NT2/D1 (cell line): ENCODE measurements at regions not wholly inside any gene's neighbourhood (a gene's known extent, or its start where the extent isn't known, plus 50 kb on each side); places are given as distances from the start of the nearest gene placed in this dataset.

Source experiments
- DNase-seq: peaks from one replicate; pipeline ENCODE4 v3.0.0-alpha.2; 2011; ENCODE audit warnings: low read depth, low spot score
- H3K27me3 ChIP-seq: 2 replicates; pipeline ENCODE4 v1.6.0; 2011; ENCODE audit warnings: mild to moderate bottlenecking; ENCODE audit not compliant: insufficient read length, insufficient read depth
- H3K36me3 ChIP-seq: 2 replicates; pipeline ENCODE4 v1.6.1; 2011; ENCODE audit warnings: mild to moderate bottlenecking, low read length, mixed read lengths; ENCODE audit not compliant: insufficient read depth, insufficient read length
- H3K4me1 ChIP-seq: 2 replicates; pipeline ENCODE4 v1.5.1; 2011; ENCODE audit not compliant: insufficient read depth, insufficient read length
- H3K4me3 ChIP-seq: 2 replicates; pipeline ENCODE4 v1.5.1; 2011; ENCODE audit warnings: low read depth; ENCODE audit not compliant: insufficient read length
- H3K9ac ChIP-seq: 2 replicates; pipeline ENCODE4 v1.6.0; 2011; ENCODE audit warnings: low read depth; ENCODE audit not compliant: insufficient read length
- H3K9me3 ChIP-seq: 2 replicates; pipeline ENCODE4 v1.5.1; 2011; ENCODE audit warnings: mild to moderate bottlenecking, low read length; ENCODE audit not compliant: insufficient read depth
- SUZ12 ChIP-seq: IDR thresholded peaks from 2 replicates; pipeline ENCODE4 v1.6.1; 2011; ENCODE audit not compliant: insufficient read length, insufficient read depth; ENCODE audit errors: extremely low read depth
- YY1 ChIP-seq: IDR thresholded peaks from 2 replicates; pipeline ENCODE4 v1.6.1; 2011; ENCODE audit not compliant: insufficient read length, insufficient read depth
- ZNF274 ChIP-seq: IDR thresholded peaks from 2 replicates; pipeline ENCODE4 v1.6.1; 2011; ENCODE audit warnings: mild to moderate bottlenecking, low read depth, low read length

DNA sequence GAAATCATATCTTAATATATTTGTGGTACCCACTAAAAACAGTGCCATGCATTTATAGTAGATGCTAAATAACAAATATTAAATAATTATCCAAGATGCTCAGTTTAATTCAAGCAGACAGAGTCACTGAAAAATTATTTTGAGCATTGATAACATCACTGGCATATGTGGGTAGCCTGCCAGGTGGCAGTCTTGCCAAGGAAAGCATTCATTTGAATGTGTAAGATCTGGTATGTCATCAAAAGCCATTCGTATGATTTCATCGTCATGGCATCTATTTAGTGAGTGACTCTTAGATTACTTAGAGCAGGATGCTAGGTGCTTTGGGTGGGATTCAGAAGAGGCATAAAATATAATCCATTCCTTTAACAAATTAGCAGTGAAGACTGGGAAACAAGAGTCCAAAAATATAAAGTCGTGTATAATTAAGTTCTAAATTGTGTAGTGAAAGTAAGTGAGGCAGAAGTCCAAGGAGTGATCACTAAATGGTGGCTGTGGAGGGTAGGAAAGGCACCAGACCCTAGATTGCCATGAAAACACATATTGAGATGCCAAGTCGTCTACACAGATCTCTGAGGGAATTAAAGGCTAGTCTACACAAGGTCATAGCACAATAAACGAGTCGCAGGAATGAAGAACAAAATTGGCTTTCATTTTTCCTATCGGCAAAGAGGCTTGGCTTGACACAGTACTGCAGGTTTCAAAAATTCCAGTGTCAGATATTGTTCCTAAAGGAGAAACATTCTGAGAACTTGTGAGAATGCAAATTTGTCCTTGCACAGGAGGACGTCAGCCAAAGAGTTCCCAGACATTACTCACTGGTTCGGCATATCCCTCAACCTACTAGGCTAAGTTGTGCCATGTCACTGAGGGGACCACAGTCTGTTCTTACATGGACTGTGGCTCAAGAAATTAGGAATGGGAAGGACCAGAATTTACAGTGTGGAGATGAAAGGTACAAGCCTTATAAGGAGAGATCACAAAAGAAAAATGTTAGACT, 130.8 kb downstream of the LYPLAL1 start:
- no peaks in the 10 kb centered on the region for H3K27me3 ChIP-seq
- peaks cover 8% of the 10 kb centered on the region; the same call in 1 of the 2 replicates for H3K9me3 ChIP-seq
- H3K36me3 ChIP-seq, result no peaks in the 10 kb centered on the region
- no peak for TF ChIP-seq ZNF274
- no peak for TF ChIP-seq SUZ12
- no peak for TF ChIP-seq YY1
- no peak for DNase-seq
- H3K4me3 ChIP-seq, result no peak overlapping the region
- no peaks in the 10 kb centered on the region for H3K4me1 ChIP-seq
- no peak overlapping the region for H3K9ac ChIP-seq

DNA sequence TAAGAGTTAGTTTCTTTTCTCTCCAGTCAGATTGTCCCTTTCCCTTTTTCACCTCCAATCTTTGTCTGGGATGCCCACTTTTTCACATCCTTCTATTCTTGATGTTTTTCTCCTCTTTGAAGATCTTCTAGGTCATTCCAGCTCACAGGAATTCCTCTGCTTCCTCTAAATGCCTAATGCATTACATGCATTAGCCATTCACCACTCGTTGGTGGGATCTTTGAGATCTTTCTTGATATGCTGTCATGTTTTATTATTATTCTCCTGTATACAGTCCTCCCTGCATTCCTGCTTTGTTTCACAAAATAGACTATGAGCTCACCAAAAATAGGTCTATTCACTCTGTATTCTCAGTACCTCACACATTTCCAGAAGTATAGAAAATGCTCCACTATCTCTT, 129.0 kb downstream of the LYPLAL1 start:
- Histone ChIP-seq H3K27me3 (no peaks in the 10 kb centered on the region), H3K4me1 (no peaks in the 10 kb centered on the region), H3K9ac (no peak overlapping the region), H3K4me3 (no peak overlapping the region), H3K36me3 (no peaks in the 10 kb centered on the region), H3K9me3 (peaks cover 7% of the 10 kb centered on the region; the same call in 1 of the 2 replicates)
- DNase-seq, result no peak
- TF ChIP-seq SUZ12 (no peak), ZNF274 (no peak), YY1 (no peak)

DNA sequence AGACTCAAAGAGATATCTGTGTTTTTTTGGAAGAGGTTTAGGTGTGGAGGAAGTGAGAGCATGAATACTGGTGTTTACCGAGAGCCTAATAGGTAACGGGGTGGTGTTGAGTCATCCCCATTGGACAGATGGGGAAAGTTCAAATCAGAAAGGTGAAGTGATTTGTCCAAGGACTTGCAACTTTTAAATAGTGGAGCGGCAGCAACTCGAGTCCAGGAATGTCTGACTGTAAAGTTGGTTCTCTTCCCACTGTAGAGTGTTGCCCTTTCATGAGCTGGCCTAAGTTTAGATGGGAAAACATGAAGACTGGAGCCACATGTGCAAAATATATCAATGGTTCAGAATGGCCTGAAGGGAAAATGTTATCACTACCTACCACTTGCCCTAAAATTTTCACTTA, 125.7 kb downstream of the LYPLAL1 start:
- Histone ChIP-seq H3K4me3 (no peak overlapping the region), H3K27me3 (no peaks in the 10 kb centered on the region), H3K4me1 (no peaks in the 10 kb centered on the region), H3K9me3 (no peaks in the 10 kb centered on the region), H3K9ac (no peak overlapping the region), H3K36me3 (no peaks in the 10 kb centered on the region)
- no peak for DNase-seq
- TF ChIP-seq ZNF274 (no peak), SUZ12 (no peak), YY1 (no peak)

DNA sequence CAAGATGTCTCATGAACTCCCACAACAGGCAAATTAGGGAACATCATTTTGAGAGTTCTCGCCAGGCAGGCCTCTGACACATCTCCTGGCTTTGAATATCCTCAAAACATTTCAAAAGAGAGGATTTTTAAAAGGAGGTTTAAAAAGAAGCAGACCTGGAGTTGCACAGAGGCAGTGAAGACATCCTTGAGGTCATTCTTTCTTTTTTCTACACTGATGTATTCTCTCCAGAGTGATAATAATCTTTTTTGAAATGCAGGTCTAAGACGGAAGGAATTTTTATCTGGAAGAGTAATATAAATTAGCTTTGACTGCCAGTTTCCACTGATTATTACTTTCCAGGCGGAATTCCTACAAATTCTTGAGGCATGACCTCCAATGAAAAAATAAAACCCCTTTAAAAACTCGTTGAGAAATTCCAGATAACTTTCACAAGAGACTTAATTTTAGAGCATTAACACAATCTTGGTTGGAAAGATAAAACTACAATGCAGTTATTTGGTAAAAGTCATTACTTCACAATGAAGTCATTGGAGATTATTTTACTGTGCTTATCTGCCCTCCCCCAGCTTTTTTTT, 125.0 kb downstream of the LYPLAL1 start:
- TF ChIP-seq SUZ12 (no peak), YY1 (no peak), ZNF274 (no peak)
- no peak overlapping the region for H3K4me3 ChIP-seq
- H3K9me3 ChIP-seq, result no peaks in the 10 kb centered on the region
- no peak for DNase-seq
- H3K4me1 ChIP-seq, result no peaks in the 10 kb centered on the region
- H3K9ac ChIP-seq, result no peak overlapping the region
- no peaks in the 10 kb centered on the region for H3K36me3 ChIP-seq
- no peaks in the 10 kb centered on the region for H3K27me3 ChIP-seq

DNA sequence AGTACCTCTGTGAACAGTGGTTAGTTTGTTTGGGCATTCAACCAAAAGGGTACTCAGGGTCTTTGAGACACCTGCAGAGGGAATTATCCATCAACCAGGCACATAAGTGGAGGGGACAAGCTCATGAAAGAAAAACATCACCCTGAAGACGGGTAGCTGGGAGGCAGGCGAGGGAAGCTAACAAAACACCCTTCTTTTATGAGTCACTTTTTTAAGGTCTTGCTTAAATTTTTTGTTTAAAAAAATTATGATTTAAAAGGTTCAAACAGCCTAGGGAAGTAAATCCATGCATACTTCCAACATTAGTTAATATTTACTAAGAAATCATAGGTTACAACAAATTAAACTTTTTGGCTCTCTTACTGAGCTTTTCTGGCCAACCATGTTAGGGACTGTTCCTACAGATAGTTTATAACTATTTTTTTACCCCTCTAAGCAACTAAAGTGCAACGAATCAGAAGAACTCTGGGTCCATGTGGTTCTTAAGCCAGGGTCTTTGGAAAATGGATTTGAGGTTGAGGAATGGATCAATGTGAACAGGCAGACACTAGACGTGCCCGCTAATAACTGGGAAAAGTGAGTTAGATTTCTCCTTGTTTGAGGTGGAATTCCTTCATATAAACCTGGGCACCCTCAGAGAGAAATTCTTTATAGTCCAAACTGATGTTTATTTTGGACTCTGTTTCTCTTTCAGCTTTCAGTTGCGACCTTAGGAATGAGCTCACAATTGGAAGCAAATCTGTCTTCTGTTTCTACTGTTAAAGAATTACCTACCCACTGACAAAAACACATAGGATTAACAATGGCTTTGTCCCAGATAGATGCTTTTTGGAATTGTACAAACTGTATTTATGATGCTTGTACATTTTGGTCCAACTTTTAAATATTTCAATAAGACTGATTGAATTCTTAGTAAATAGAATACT, 123.0 kb downstream of the LYPLAL1 start:
- Histone ChIP-seq H3K4me3 (no peak overlapping the region), H3K9me3 (no peaks in the 10 kb centered on the region), H3K27me3 (no peaks in the 10 kb centered on the region), H3K4me1 (no peaks in the 10 kb centered on the region), H3K9ac (no peak overlapping the region), H3K36me3 (no peaks in the 10 kb centered on the region)
- DNase-seq, result no peak
- TF ChIP-seq SUZ12, result no peak
- no peak for TF ChIP-seq YY1
- no peak for TF ChIP-seq ZNF274

DNA sequence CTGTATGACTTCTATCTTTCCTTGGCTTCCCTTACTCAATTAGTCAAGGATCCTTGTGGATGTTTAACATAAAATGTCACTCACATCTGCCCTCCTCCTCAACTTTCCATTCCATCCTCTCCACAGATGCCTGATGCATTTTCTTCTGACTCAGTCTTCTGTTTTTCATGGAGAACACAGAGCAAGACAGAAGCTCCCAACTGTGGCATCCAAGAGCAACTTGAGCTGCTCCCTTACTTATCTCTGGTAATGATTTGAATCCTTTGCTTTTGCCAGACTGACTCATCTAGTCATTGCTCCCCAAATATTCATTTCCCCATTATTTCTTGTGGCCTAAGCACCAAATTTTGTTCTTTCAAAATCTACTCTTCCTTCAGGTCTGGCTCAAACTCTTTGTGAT, 120.6 kb downstream of the LYPLAL1 start:
- no peak for DNase-seq

More for the DNA sequence above, 120.6 kb downstream of the LYPLAL1 start:
- H3K9ac ChIP-seq, result no peak overlapping the region
- no peak for TF ChIP-seq SUZ12
- TF ChIP-seq YY1, result no peak
- no peak for TF ChIP-seq ZNF274
- H3K4me1 ChIP-seq, result no peaks in the 10 kb centered on the region
- no peaks in the 10 kb centered on the region for H3K27me3 ChIP-seq
- H3K4me3 ChIP-seq, result no peak overlapping the region
- H3K9me3 ChIP-seq, result no peaks in the 10 kb centered on the region
- no peaks in the 10 kb centered on the region for H3K36me3 ChIP-seq
